H1 (cell line): ENCODE measurements at regions not wholly inside any gene's neighbourhood (a gene's known extent, or its start where the extent isn't known, plus 50 kb on each side); places are given as distances from the start of the nearest gene placed in this dataset.

ENCODE experiments used
- CHD7 ChIP-seq: fragments of 300-600 bp; sonication (generic); IDR thresholded peaks from 2 replicates; pipeline ENCODE4 v1.7.1; 2012; ENCODE audit warnings: low read length, moderate library complexity, mild to moderate bottlenecking, inconsistent platforms; ENCODE audit not compliant: insufficient replicate concordance
- EGR1 ChIP-seq: IDR thresholded peaks from 2 replicates; pipeline ENCODE4 v1.6.1; 2011; ENCODE audit warnings: low read depth, low read length, borderline replicate concordance
- POU5F1 ChIP-seq: IDR thresholded peaks from 2 replicates; pipeline ENCODE4 v1.6.1; 2011; ENCODE audit warnings: low read depth, mild to moderate bottlenecking, low read length, moderate library complexity
- TAF1 ChIP-seq: IDR thresholded peaks from 2 replicates; pipeline ENCODE4 v1.6.1; 2011; ENCODE audit warnings: mild to moderate bottlenecking, low read depth, low read length

- TF ChIP-seq CHD7 (no peak), TAF1 (no peak), POU5F1 (no peak), EGR1 (no peak)
These were observed 90.6 kb upstream of the HNMT start (continued) for GRCh38 chr2:137873536-137874244.
